ENCODE measurements at regions not wholly inside any gene's neighbourhood (a gene's known extent, or its start where the extent isn't known, plus 50 kb on each side); places are given as distances from the start of the nearest gene placed in this dataset.

DNA sequence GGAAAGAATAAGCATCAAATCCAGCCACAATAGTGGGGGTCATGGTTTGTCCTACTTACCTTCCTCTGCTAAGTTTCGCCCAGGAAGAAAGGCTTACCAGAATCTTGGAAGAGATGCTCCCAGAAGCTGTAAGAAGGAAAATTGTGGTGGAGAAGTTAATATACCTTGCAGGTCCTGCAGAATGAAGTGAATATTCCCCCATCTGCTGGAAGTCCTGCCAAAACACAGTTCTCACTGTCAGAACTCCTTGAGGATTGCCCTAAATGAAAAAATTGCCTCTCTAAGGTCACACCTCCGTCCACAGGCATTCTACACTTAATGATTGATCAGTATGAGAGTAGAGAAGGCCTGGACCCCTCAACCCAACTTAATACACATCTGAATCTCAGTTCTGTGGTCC is 78.4 kb upstream of the RGS21 start:
- TF ChIP-seq, protein P1, sequence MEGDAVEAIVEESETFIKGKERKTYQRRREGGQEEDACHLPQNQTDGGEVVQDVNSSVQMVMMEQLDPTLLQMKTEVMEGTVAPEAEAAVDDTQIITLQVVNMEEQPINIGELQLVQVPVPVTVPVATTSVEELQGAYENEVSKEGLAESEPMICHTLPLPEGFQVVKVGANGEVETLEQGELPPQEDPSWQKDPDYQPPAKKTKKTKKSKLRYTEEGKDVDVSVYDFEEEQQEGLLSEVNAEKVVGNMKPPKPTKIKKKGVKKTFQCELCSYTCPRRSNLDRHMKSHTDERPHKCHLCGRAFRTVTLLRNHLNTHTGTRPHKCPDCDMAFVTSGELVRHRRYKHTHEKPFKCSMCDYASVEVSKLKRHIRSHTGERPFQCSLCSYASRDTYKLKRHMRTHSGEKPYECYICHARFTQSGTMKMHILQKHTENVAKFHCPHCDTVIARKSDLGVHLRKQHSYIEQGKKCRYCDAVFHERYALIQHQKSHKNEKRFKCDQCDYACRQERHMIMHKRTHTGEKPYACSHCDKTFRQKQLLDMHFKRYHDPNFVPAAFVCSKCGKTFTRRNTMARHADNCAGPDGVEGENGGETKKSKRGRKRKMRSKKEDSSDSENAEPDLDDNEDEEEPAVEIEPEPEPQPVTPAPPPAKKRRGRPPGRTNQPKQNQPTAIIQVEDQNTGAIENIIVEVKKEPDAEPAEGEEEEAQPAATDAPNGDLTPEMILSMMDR (conservative IDR thresholded peaks at IDR 0.05; ENCODE audit: low read depth, low read length): no peak
- TF ChIP-seq EZH2 (IDR thresholded peaks at IDR 0.05; ENCODE audit: low read length, unreplicated experiment): no peak
- no peak for TF ChIP-seq EZH2phosphoT487 (IDR thresholded peaks at IDR 0.05; ENCODE audit: borderline replicate concordance, low read length)
- Histone ChIP-seq H3K27ac (ENCODE audit: low read length) (no peak overlapping the region), H3K9me3 (ENCODE audit: low read length) (no peaks in the 10 kb centered on the region), H3K79me2 (ENCODE audit: low read length) (no peaks in the 10 kb centered on the region), H3K9me2 (replicated peaks; ENCODE audit: low read length) (no peaks in the 10 kb centered on the region), H3K4me3 (ENCODE audit: low read length) (no peak overlapping the region), H3K4me1 (ENCODE audit: insufficient read depth, low read length) (no peaks in the 10 kb centered on the region), H3K27me3 (ENCODE audit: low read length) (no peaks in the 10 kb centered on the region), H3F3A (ENCODE audit: low read length, unreplicated experiment) (no peaks in the 10 kb centered on the region), H3K9ac (ENCODE audit: low read length) (no peak overlapping the region), H2AFZ (ENCODE audit: low read length) (no peak overlapping the region), H3K4me2 (ENCODE audit: low read length) (no peak overlapping the region), H3K36me3 (ENCODE audit: low read depth, low read length) (no peaks in the 10 kb centered on the region), H4K20me1 (ENCODE audit: low read length) (no peaks in the 10 kb centered on the region)
- ATAC-seq (no peak), DNase-seq (no peak)
- intact Hi-C loops (cut with micrococcal nuclease): no loop called here
- ChIA-PET CTCF (no interaction called here), POLR2A (ENCODE audit: unreplicated experiment) (interaction anchor here (0.6 kb wide), 1 partner anchor 181 kb away, joined by 3 read pairs; no protein-coding TSS in a partner anchor)
- no TSS peak for BruUV-seq (replicated peaks)

DNA sequence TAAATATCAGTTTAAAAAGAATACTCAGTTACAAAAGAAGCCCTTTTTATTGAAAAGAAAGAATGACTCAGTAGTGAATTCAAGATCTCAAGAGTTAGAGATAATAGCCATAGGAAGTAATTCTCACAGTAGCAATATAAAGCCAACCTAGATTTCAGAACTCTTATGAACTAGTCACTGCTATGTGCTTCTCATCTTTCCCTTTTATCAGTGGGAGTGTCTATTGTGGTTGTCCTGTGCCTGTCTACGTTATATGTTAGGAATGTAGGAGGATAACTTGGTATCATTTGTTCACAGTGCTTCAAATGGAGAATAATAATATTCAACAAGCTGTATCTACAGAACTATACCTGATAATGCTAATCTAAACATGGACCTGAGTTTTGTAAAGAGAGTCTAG is 73.1 kb upstream of the RGS21 start:
- intact Hi-C loops (cut with micrococcal nuclease): no loop called here
- Histone ChIP-seq H3K79me2 (ENCODE audit: low read length) (no peaks in the 10 kb centered on the region), H3K9me3 (ENCODE audit: low read length) (no peaks in the 10 kb centered on the region), H3F3A (ENCODE audit: low read length, unreplicated experiment) (no peaks in the 10 kb centered on the region), H2AFZ (ENCODE audit: low read length) (no peak overlapping the region), H3K4me2 (ENCODE audit: low read length) (no peak overlapping the region), H3K27ac (ENCODE audit: low read length) (no peak overlapping the region), H3K9me2 (replicated peaks; ENCODE audit: low read length) (no peaks in the 10 kb centered on the region), H3K4me3 (ENCODE audit: low read length) (no peak overlapping the region), H3K9ac (ENCODE audit: low read length) (no peak overlapping the region), H3K27me3 (ENCODE audit: low read length) (no peaks in the 10 kb centered on the region), H3K4me1 (ENCODE audit: insufficient read depth, low read length) (no peaks in the 10 kb centered on the region), H3K36me3 (ENCODE audit: low read depth, low read length) (no peaks in the 10 kb centered on the region), H4K20me1 (ENCODE audit: low read length) (no peaks in the 10 kb centered on the region)
- POLR2A ChIA-PET (ENCODE audit: unreplicated experiment): no interaction called here
- TF ChIP-seq EZH2phosphoT487 (IDR thresholded peaks at IDR 0.05; ENCODE audit: borderline replicate concordance, low read length) (no peak), EZH2 (IDR thresholded peaks at IDR 0.05; ENCODE audit: low read length, unreplicated experiment) (no peak)
- TF ChIP-seq, protein P1 (conservative IDR thresholded peaks at IDR 0.05; ENCODE audit: low read depth, low read length): no peak
- ATAC-seq (no peak), DNase-seq (peak; percentile 34)
- BruUV-seq (replicated peaks): no TSS peak
- CTCF ChIA-PET: no interaction called here

DNA sequence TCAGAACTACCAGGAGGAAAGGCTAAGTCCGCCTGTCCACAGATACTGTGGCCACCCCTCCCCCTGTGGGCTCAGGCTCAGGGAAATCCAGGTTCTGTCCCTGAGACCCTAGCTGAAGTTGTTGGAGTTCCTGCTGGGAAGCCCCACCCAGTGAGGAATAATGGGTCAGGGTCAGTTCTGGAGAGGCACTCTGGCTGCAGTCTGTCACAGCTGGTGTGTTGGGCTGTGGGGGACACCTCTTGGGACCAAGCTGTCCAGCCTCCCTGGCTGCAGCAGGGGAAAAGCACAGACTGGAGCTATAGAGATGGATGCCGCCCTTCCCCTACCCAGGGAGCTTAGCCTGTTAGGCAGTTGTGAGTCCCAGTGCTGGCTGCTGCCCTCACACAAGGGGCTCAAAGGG is 65.1 kb upstream of the RGS21 start:
- ChIA-PET CTCF (no interaction called here), POLR2A (ENCODE audit: unreplicated experiment) (no interaction called here)
- ATAC-seq (no peak), DNase-seq (no peak)
- no peaks in the 10 kb centered on the region for H4K20me1 ChIP-seq (ENCODE audit: low read length)
- no peaks in the 10 kb centered on the region for H3K36me3 ChIP-seq (ENCODE audit: low read depth, low read length)
- BruUV-seq (replicated peaks): no TSS peak
- H2AFZ ChIP-seq (ENCODE audit: low read length): no peak overlapping the region
- H3K4me1 ChIP-seq (ENCODE audit: insufficient read depth, low read length): no peaks in the 10 kb centered on the region
- H3K4me2 ChIP-seq (ENCODE audit: low read length): no peak overlapping the region
- no peaks in the 10 kb centered on the region for H3K27me3 ChIP-seq (ENCODE audit: low read length)
- H3K9ac ChIP-seq (ENCODE audit: low read length): no peak overlapping the region
- intact Hi-C loops (cut with micrococcal nuclease): no loop called here
- H3K27ac ChIP-seq (ENCODE audit: low read length): no peak overlapping the region
- no peaks in the 10 kb centered on the region for H3K79me2 ChIP-seq (ENCODE audit: low read length)
- TF ChIP-seq EZH2 (IDR thresholded peaks at IDR 0.05; ENCODE audit: low read length, unreplicated experiment) (no peak), EZH2phosphoT487 (IDR thresholded peaks at IDR 0.05; ENCODE audit: borderline replicate concordance, low read length) (no peak)
- TF ChIP-seq, protein P1 (conservative IDR thresholded peaks at IDR 0.05; ENCODE audit: low read depth, low read length): no peak
- H3K9me2 ChIP-seq (replicated peaks; ENCODE audit: low read length): no peaks in the 10 kb centered on the region
- H3F3A ChIP-seq (ENCODE audit: low read length, unreplicated experiment): no peaks in the 10 kb centered on the region
- no peaks in the 10 kb centered on the region for H3K9me3 ChIP-seq (ENCODE audit: low read length)
- no peak overlapping the region for H3K4me3 ChIP-seq (ENCODE audit: low read length)

Measured in PC-3 (cell line).